HG03025 (cell line): ENCODE measurements at regions not wholly inside any gene's neighbourhood (a gene's known extent, or its start where the extent isn't known, plus 50 kb on each side); places are given as distances from the start of the nearest gene placed in this dataset.

Experiments used
- ATAC-seq: cut with Tn5 transposase; IDR thresholded peaks from one replicate; pipeline ENCODE4 v1.9.1; 2021; ENCODE audit warnings: mild to moderate bottlenecking, moderate library complexity; ENCODE audit not compliant: unreplicated experiment, low FRiP score

DNA sequence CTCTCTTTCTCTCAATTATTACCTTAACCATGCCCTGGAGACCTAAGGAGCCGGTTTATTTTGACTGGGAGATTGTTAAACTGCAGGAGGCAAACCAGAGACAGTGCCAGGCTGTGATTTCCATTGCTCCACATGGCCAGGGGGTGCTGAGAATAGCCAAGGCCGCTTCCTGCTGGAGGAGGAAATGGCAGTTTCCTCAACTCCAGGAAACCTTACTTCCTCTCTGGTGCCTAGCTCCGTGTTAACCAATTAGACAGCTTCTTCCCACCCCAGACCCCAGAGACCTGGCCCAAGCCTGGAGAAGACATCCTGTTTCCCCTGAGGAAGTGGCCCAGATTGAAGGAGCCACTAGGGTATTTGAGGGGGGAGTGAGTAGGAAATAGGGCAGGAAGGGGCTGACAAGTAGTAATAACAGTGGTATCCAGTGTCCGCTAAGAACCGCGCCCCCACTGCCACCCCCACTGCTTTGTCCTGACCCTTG lies 161.2 kb downstream of the PLPP3 start:
- ATAC-seq: no peak

DNA sequence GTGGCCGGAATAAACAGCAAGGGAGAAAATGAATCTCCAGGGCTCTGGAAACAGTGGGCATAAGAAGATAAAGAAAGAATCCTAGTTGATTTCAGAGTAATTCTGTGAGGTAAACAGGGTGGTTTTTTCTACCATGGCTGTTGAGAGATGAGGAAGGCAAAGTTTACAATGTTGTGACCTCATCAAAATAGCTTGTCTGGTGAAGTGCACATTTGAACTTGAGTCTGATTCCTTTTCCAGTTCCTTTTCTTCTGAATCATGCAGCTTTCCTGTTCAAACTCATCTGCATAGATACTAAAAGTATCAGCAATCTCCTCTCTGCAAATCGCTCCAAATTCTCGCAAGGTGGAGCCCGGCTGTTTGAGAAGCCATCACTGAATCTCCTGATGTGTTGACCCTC lies 161.7 kb downstream of the PLPP3 start:
- no peak for ATAC-seq

DNA sequence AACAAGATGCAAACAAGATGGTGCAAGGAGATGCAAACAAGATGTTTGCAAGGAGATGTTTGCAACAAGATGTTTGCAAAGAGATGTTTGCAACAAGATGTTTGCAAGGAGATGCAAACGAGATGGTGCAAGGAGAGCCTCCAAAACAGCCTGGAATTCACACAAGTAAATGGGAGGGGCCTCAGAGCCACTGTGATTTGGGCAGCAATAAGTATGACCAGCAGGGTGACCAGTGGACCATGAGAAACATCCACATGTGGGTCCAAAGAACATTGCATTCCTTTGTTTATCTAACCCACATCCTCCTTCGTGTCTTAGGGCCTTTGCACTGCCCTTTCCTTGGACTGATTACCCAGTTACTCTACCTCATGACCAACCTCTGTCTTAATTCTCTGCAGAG lies 162.9 kb downstream of the PLPP3 start:
- ATAC-seq: no peak

DNA sequence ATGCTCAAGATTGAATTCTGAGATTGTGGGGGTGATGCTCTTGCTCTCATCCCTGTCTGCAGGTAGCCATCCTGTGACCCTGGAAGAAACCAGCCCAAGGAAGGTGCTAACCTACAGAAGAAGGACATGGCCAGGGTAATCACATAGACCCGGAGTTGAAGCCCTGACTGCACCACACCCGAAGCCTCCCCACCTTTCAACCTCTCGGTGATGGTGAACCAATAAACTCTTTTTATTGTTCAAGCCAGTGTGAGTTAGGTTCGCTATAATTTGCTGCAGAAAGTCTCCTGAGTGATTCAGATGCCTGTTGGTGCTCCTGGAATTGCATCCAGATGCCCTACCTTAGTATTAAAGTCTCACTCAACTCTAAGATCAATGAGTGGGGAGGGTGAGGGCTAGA lies 163.6 kb downstream of the PLPP3 start:
- ATAC-seq: no peak

DNA sequence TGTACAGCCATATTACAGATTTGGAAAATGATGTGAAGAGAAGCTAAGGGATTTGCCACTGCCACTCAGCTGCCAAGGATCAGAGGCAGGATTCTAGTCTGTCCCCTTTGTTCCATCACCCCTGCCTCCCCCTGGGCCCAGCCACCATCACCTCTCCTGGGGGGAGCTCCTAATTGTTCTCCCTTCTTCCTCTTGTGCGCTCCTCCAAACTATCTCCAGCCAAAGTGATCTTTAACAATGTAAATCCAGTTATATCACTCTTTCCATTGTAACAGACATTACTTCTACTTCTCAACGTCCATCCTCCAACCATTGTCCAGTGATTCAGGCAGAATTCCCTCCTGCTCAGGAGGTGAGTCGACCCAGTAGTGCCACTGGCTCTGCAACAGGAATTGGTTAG lies 164.1 kb downstream of the PLPP3 start:
- no peak for ATAC-seq

DNA sequence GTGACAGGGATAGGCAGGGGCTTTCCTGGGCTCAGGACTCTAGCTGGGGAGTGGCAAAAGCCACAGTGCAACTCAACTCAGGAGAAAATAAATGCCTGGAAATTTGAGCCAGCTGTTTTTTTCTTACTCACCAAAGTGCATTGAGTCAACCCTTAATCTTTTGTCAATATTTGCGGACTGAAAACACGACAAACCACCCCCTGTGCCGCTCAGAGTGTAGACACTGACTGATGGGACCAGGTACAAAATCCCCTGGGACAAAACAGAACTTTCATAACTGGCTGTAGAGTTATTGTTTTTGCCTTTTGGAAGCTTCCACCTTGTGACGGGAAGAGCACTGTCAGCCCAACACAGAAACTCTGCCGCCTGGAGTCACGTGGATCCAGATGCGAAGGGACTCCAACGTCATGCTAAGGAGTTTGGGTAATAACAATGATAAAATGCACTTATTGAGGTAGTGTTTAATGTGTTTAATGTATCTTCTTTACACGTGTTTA lies 164.6 kb downstream of the PLPP3 start:
- no peak for ATAC-seq

DNA sequence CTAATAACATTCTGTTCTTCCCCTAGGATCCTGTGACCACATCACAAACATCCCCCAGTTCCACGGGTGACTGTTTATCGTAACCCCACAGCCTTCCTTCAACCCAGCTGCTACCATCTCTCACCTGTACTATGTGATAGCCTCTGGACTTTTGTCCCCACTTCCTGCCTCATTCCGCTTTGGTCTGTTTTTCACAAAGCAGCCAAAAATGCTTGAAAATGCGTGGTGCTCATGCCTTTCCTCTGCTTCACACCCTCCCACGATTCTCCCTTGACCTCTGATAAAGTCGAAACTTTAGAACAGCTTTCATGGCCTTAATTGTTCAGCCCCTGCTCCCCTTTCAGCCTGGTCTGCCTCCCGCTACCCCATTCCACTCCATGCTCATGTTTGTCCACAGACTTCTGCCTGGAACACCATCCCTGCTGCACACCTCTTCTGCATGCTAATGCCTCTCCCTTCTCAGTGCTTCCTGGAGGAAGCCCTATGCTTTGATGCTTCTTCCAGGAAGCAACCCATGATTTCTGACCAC lies 165.6 kb downstream of the PLPP3 start:
- no peak for ATAC-seq

DNA sequence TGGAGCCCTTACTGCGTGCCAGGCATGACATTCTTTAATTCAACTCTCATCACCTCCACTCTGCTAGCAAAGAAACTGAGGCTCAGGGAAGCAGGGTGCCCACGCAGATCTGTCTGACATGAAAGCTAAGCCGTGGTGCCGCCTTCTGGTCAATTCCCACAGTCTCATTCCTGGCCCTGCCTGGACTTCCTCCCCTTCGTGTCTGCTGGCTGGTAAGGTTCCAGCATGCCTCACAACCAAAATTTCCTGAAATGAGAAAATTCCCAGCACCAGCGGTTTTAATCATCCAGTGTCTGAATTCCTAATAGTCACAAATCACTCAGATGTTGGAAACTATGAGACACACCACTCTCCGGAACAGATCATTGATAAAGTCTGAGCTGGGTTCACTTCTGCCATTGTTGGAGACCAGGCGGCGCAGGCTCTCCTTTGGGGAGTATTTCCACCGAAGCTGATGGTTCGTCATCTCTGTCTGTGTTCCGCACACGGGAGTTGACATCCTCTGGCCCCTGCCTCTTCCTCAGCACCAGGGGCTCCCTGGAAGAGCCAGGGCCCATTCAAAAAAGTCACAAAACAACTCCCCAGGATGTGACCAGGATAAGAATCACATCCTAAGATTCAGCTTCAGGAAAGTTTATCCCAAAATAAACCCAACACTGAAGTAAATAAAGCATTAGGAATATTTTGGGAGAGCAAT lies 167.7 kb downstream of the PLPP3 start:
- ATAC-seq: no peak

DNA sequence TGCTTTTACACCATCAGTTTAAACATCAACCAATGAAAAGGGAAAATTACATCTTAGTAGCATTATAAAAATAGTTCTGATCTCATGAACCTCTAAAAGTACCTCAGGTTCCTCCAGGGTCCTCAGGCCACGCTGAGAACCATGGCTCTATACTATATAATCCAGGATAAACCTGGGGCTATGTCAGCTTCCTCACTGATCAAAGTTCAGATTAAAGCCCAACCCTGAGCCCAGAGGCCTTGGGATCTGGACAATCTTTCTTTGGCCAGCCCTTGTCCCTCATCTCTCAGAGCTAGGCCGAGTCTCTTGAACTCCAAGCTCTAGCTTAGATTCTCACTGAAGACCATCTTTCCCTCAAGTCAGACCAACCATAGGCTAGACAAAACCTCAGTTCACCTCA lies 168.3 kb downstream of the PLPP3 start:
- no peak for ATAC-seq

DNA sequence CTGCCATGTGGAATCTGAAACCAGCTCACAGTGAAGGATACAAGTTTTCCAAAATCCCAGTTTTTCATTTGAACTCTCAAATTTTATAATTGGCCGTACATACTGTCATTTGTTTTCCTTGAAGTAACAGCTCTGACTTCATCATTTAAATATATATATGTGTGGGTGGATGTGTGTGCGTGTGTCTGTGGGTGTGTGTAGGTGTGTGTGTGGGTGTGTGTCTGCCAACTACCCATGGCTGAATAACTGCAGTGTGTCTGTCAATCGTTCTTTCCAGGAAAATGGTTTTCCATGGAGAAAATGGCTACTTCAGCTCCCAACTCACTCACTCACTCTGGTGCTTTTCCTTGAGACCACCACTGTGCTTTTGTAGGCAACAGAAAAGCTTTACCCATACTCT lies 169.0 kb downstream of the PLPP3 start:
- ATAC-seq: no peak

DNA sequence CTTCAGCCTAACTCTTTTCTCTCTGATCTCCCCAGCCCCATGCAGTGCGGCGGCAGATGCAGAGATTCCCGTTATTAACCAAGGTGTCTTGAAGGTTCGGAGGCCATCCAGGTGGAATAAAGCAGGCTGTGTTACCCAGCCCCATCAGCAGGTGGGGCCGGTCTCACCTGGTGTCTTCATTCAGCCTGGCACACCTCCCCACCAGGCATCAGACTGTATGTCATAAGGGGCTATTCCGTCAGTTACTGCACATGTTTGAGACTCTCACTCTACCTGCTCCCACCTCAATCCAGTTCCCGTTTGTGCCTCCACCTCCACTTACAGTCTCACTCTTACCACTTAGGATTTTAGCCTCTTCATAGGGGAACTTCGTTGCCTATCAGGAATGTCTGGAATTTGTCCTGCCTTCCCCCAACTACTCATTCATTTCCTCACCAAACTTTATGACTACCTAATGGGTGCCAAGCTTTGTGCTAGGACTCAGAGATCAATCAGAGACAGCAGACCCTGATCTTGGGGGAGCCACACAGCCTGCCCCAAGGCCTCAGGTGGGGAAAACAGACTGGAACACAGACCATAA lies 170.2 kb downstream of the PLPP3 start:
- ATAC-seq: no peak

DNA sequence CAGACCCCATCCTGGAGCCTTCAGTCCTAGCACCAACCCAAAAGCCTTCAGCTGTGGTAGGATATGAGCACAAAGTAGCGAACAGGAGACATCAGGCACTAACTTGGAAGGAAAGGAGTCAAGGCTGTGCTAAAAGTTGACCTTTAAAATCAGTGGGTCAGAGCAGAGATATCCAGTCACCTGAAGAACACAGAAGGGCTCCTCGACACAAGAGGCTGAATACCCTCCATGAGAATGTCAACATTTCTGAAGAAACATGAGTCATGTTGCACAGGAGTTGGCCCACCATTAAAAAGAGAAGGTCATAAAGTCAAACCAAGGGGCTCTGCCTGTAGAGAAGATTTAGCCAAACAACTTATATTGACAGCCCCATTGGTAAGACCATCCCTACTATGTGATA lies 172.5 kb downstream of the PLPP3 start:
- no peak for ATAC-seq

DNA sequence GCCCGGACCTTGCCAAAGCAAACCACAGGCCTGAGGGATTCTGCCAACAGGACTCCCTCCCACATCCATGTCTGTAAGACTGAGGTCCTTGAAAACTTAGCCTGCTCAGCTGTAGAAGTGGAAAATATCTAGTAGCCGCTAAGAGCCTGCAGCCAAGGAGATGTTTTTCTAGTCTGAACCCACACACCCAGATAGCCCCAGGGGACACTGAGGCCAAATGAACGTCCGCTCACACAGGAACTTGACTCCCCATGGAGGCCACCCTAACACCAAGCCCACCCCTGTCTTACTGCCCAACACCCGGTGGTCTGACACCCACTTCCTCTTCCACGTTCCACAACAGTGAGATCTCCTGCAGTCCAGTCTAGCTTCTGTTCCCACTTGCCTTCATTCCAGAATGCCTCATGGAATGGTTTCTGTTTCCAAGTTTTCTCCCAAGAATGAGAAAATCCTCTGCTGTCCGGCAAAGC lies 174.8 kb downstream of the PLPP3 start:
- no peak for ATAC-seq

DNA sequence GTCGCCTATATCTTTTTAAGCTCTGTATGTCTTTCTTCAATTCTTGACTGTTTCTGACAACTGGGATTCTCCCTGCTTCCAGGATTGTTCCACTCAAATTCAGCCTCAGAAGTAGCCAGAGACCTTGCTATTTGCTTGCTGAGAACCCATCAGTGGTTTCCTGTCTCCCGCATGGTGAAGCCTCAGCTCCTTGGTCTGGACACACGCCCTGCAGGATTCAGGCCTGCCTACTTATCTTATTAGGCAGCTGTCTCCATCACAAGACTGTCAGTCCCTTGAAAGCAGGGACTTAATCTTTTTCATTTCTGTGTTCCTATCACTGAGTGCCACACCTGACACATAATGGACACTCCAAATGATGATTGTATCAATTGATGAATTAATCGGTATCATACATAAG lies 175.3 kb downstream of the PLPP3 start:
- ATAC-seq: no peak

DNA sequence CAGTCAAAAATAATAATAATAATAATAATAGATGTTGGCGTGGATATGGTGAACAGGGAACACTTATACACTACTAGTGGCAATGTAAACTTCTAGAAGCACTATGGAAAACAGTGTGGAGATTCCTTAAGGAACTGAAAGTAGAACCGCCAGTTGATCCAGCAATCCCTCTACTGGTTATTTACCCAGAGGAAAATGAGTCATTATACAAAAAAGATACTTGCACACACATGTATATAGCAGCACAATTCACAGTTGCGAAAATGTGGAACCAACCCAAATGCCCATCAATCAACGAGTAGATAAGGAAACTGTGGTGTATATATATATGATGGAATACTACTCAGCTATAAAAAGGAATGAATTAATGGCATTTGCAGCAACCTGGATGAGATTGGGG lies 176.0 kb downstream of the PLPP3 start:
- ATAC-seq: no peak

DNA sequence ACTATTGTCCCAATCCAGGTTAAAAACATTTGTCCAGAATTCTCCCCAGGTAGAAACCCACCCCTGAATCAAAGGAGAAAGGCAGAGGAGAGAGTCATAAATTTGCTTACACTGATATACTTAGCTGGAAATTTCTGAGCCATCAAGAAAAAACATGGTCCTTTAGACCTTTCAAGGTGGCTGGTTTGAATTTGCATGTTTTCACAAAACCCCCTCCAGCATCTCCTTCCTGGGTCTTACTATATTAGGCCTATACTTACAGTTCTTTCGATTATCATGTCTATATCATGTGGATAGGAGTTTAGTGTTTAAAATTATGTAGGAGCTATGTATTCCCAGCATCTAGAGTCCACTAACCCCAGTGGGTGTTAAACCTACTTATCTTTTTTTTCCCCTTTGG lies 178.2 kb downstream of the PLPP3 start:
- no peak for ATAC-seq

DNA sequence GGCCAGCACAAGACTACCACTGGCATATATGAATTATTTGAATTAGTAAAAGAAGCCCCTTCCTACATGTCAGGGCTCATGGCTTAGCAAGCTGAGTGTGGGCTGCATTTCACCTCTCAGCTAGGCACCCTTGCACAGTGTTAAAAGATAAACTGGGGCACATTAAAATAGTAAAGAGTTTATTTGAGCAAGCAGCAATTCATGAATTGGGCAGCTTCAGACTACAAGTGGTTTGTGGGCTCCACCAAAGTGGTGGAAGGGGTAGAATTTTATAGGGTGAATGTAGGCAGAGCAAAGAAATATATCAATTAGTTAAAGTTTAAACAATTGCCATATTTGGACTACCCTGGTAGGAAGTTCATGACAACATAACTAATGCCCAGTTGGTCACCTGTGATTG lies 178.8 kb downstream of the PLPP3 start:
- no peak for ATAC-seq

DNA sequence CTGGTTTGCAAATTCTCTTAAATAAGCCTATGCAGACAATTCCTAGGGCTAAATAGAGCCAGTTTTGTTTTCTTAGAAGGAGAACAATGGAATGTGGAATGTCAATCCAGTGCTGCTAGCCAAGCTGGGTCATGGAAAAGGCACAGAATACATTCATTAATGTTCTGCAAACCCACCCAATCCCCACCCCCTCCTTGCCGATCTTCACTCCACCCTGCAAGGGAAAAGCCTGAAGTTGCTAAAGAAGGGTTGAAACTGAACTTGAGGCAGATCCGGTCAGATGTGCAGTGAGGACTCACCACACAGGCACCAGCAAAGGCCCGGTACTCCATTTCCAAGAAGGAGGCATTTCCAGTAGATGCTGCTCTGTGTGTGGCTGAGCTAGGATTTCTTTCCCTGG lies 179.6 kb downstream of the PLPP3 start:
- ATAC-seq: no peak

DNA sequence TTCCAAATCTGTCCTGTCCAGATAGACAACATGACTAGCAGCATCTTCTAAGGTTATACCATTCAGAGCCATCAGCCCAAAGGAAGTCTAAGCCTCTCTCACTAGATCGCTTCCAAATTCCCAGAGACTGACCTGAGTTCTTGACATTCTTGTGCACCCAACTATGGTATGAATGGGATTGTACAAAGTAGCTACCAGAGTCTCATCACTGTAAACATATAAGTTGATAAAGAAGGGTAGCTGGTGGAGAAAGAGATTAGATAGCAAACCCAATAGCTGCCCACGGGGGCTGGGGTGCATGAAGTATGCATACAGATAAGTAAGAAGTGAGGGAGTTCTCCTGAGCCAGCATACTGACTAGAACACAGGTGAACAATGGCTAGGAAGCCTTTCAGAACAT lies 180.0 kb downstream of the PLPP3 start:
- ATAC-seq: no peak

DNA sequence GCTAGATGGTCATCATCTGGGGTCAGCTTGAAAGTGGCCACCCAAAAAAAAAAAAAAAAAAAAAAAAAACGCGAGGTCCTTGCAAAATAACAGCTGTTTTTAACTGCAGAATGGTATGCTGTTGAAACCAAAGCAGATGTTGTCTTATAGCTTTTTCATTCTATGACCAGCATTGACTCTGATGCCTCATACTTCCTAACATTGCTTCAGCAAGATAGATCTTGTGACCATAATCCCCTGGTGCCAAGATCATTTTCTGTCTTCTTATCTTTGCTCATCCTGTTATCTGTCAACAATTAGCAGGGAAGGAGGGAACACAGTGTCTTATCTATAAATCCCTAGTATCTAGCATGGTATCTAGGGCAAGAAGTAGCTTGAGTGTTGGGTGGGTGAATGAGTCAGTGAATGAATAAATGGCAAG lies 181.5 kb downstream of the PLPP3 start:
- ATAC-seq: no peak

DNA sequence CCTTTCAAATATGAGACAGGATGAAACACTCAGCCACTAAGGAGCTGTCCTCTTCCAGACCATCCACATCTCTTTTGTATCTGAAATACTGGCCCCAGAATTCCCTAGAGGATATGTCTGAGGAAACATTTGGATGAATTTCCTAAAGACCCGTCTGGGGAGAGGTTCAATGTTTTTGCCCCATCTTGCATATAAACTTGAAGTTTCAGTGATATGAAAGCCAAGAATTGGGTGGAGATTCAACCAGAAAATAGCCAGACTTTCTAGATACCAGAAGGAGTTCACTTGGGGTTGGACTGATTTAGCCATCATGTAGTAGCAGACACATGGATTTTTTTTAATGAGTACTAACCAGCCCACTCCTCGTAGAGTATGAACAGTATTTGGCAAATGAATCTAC lies 182.0 kb downstream of the PLPP3 start:
- no peak for ATAC-seq

DNA sequence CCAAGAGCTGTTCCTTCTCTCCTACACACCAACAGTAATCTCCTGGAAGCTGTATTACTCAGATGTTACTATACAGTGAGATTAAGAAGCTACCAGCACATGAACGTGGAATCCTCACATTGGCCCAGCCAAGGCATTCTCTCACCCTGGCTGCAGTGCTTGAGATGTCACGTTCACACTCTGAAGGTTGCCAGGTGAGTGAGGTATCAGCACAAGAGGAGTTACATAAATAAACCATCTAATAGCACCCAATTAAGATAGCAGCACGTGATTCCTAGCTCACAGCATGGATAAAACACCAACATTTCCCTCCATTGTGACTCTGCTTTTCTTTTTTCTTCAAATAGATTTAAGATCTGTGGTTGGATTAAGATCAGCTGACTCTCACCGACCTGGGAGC lies 182.8 kb downstream of the PLPP3 start:
- no peak for ATAC-seq
